ENCODE measurements at regions not wholly inside any gene's neighbourhood (a gene's known extent, or its start where the extent isn't known, plus 50 kb on each side); places are given as distances from the start of the nearest gene placed in this dataset.
"Not testable (repeated sequence)": the region's sequence is repeated elsewhere in the genome, so short reads cannot be mapped to it uniquely, and the experiment has no call there.

GRCh38 chr22:23457380-23457985 lies 122.6 kb downstream of the IGLL1 start:
- no peak overlapping the region for H3K27ac ChIP-seq (replicated peaks)

GRCh38 chr22:23456666-23457379 lies 123.3 kb downstream of the IGLL1 start:
- DNase-seq; H3K4me1 ChIP-seq; H3K9me3 ChIP-seq (replicated peaks); H3K36me3 ChIP-seq; H3K27ac ChIP-seq (replicated peaks); H3K4me3 ChIP-seq; intact Hi-C loops (cut with micrococcal nuclease): not testable (repeated sequence)
- peaks cover 72% of the 10 kb centered on the region for H3K27me3 ChIP-seq (ENCODE audit: low read depth)

More at GRCh38 chr22:23457380-23457985, 122.6 kb downstream of the IGLL1 start:
- TF ChIP-seq CTCF (IDR thresholded peaks at IDR 0.05; ENCODE audit: borderline replicate concordance): no peak
- no peaks in the 10 kb centered on the region for H3K9me3 ChIP-seq (replicated peaks)
- H3K4me1 ChIP-seq: no peaks in the 10 kb centered on the region
- H3K27me3 ChIP-seq (ENCODE audit: low read depth): peaks cover 66% of the 10 kb centered on the region
- DNase-seq: no peak
- intact Hi-C loops (cut with micrococcal nuclease): no loop called here
- H3K36me3 ChIP-seq: no peaks in the 10 kb centered on the region
- H3K4me3 ChIP-seq: no peak overlapping the region

- H3K4me3 ChIP-seq; H3K4me1 ChIP-seq; H3K27ac ChIP-seq (replicated peaks); H3K9me3 ChIP-seq (replicated peaks); DNase-seq; H3K36me3 ChIP-seq; intact Hi-C loops (cut with micrococcal nuclease): not testable (repeated sequence)
- H3K27me3 ChIP-seq (ENCODE audit: low read depth): peaks cover 69% of the 10 kb centered on the region
These were observed 125.7 kb downstream of the IGLL1 start for GRCh38 chr22:23454345-23454744.

GRCh38 chr22:23453277-23453676 lies 126.8 kb downstream of the IGLL1 start:
- no peak overlapping the region for H3K27ac ChIP-seq (replicated peaks)

GRCh38 chr22:23452231-23453010 lies 127.7 kb downstream of the IGLL1 start:
- TF ChIP-seq CTCF (IDR thresholded peaks at IDR 0.05; ENCODE audit: borderline replicate concordance): no peak
- H3K27me3 ChIP-seq (ENCODE audit: low read depth): peaks cover 51% of the 10 kb centered on the region
- H3K27ac ChIP-seq (replicated peaks): no peak overlapping the region
- H3K4me3 ChIP-seq: no peak overlapping the region
- H3K9me3 ChIP-seq (replicated peaks): no peaks in the 10 kb centered on the region
- no peaks in the 10 kb centered on the region for H3K4me1 ChIP-seq
- intact Hi-C loops (cut with micrococcal nuclease): no loop called here
- no peaks in the 10 kb centered on the region for H3K36me3 ChIP-seq
- DNase-seq: no peak

More at GRCh38 chr22:23453277-23453676, 126.8 kb downstream of the IGLL1 start:
- Histone ChIP-seq H3K4me1 (no peaks in the 10 kb centered on the region), H3K4me3 (no peak overlapping the region), H3K36me3 (no peaks in the 10 kb centered on the region), H3K9me3 (replicated peaks) (no peaks in the 10 kb centered on the region), H3K27me3 (ENCODE audit: low read depth) (peaks cover 60% of the 10 kb centered on the region)
- TF ChIP-seq CTCF (IDR thresholded peaks at IDR 0.05; ENCODE audit: borderline replicate concordance): no peak
- intact Hi-C loops (cut with micrococcal nuclease): no loop called here
- DNase-seq: no peak

- H3K4me1 ChIP-seq; H3K27ac ChIP-seq (replicated peaks); H3K4me3 ChIP-seq; intact Hi-C loops (cut with micrococcal nuclease); H3K36me3 ChIP-seq; DNase-seq; H3K9me3 ChIP-seq (replicated peaks): not testable (repeated sequence)
- H3K27me3 ChIP-seq (ENCODE audit: low read depth): peaks cover 43% of the 10 kb centered on the region
These were observed 128.4 kb downstream of the IGLL1 start for GRCh38 chr22:23451452-23452230.

GRCh38 chr22:23450821-23451220 lies 129.3 kb downstream of the IGLL1 start:
- H3K27ac ChIP-seq (replicated peaks); intact Hi-C loops (cut with micrococcal nuclease); H3K4me1 ChIP-seq; H3K4me3 ChIP-seq; H3K36me3 ChIP-seq; DNase-seq: not testable (repeated sequence)
- H3K9me3 ChIP-seq (replicated peaks): peaks cover 12% of the 10 kb centered on the region
- H3K27me3 ChIP-seq (ENCODE audit: low read depth): peaks cover 35% of the 10 kb centered on the region
